ENCODE measurements at regions not wholly inside any gene's neighbourhood (a gene's known extent, or its start where the extent isn't known, plus 50 kb on each side); places are given as distances from the start of the nearest gene placed in this dataset.
"Not testable (repeated sequence)": the region's sequence is repeated elsewhere in the genome, so short reads cannot be mapped to it uniquely, and the experiment has no call there.

- DNase-seq = no peak
Measured at GRCh38 chr2:83142934-83143333, 1316.1 kb downstream of the SUCLG1 start.

GRCh38 chr2:83115606-83116005 lies 1343.5 kb downstream of the SUCLG1 start:
- DNase-seq = no peak

GRCh38 chr2:83115155-83115554 lies 1343.9 kb downstream of the SUCLG1 start:
- DNase-seq = no peak

- no peak for DNase-seq
Measured at GRCh38 chr2:83113953-83114352, 1345.1 kb downstream of the SUCLG1 start.

GRCh38 chr2:83112858-83113257 lies 1346.2 kb downstream of the SUCLG1 start:
- DNase-seq = no peak

- DNase-seq = no peak
Measured at GRCh38 chr2:83109284-83109683, 1349.8 kb downstream of the SUCLG1 start.

- DNase-seq = no peak
Measured at GRCh38 chr2:83106853-83107252, 1352.2 kb downstream of the SUCLG1 start.

GRCh38 chr2:83104202-83104601 lies 1354.9 kb downstream of the SUCLG1 start:
- DNase-seq = no peak

GRCh38 chr2:83103613-83104012 lies 1355.5 kb downstream of the SUCLG1 start:
- no peak for DNase-seq

GRCh38 chr2:83089051-83089450 lies 1370.0 kb downstream of the SUCLG1 start:
- DNase-seq = not testable (repeated sequence)

- DNase-seq = no peak
Measured at GRCh38 chr2:83085869-83086268, 1373.2 kb downstream of the SUCLG1 start.

GRCh38 chr2:83081826-83082690 lies 1377.0 kb downstream of the SUCLG1 start:
- DNase-seq = peak; percentile 57

GRCh38 chr2:83079007-83079406 lies 1380.1 kb downstream of the SUCLG1 start:
- DNase-seq = no peak

- DNase-seq = no peak
Measured at GRCh38 chr2:83072767-83073166, 1386.3 kb downstream of the SUCLG1 start.

- DNase-seq = no peak
Measured at GRCh38 chr2:83071914-83072313, 1387.2 kb downstream of the SUCLG1 start.

- DNase-seq = no peak
Measured at GRCh38 chr2:83071352-83071751, 1387.7 kb downstream of the SUCLG1 start.

GRCh38 chr2:83069724-83070123 lies 1389.4 kb downstream of the SUCLG1 start:
- DNase-seq = no peak

GRCh38 chr2:83068714-83069113 lies 1390.4 kb downstream of the SUCLG1 start:
- no peak for DNase-seq

GRCh38 chr2:83067947-83068346 lies 1391.1 kb downstream of the SUCLG1 start:
- DNase-seq = no peak

- no peak for DNase-seq
Measured at GRCh38 chr2:83063933-83064332, 1395.1 kb downstream of the SUCLG1 start.

GRCh38 chr2:83063511-83063910 lies 1395.6 kb downstream of the SUCLG1 start:
- DNase-seq = no peak

- no peak for DNase-seq
Measured at GRCh38 chr2:83058683-83059082, 1400.4 kb downstream of the SUCLG1 start.

- DNase-seq = peak; percentile 38
Measured at GRCh38 chr2:83055376-83056010, 1403.6 kb downstream of the SUCLG1 start.

GRCh38 chr2:83054751-83055150 lies 1404.3 kb downstream of the SUCLG1 start:
- no peak for DNase-seq

Data from left kidney (tissue), 1 donor.